ENCODE measurements at regions not wholly inside any gene's neighbourhood (a gene's known extent, or its start where the extent isn't known, plus 50 kb on each side); places are given as distances from the start of the nearest gene placed in this dataset.
A peak's percentile ranks its signal among the peaks of the same experiment; 100 is the strongest.

GRCh38 chr14:83646228-83646627, 1883.7 kb upstream of the FLRT2 start:
- no peak for DNase-seq (ENCODE audit: low read depth)
- TF ChIP-seq CTCF (conservative IDR thresholded peaks at IDR 0.05; ENCODE audit: low read length) = no peak
- H3K4me3 ChIP-seq (ENCODE audit: low read length) = no peak overlapping the region

DNA sequence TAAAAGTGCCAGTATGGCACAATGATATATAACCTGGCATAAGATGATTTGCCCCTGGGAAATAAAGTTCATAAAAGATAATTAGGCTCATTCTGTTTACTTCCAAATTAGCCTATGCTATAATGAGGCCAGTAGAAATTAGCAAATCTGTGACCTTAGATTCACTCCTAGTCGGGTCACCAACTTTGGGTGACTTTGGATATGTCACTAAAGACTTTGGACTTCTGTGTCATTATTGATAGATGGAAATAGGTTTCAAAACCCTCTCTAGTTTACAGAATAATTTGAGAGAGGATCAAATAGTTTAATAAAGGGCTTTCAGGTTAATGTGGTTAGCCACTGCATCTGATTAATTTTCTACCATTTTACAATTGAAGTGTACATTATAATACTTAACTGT, 1869.3 kb upstream of the FLRT2 start:
- no peak for TF ChIP-seq CTCF (conservative IDR thresholded peaks at IDR 0.05; ENCODE audit: low read length)
- H3K4me3 ChIP-seq (ENCODE audit: low read length) = no peak overlapping the region
- DNase-seq (ENCODE audit: low read depth) = no peak

DNA sequence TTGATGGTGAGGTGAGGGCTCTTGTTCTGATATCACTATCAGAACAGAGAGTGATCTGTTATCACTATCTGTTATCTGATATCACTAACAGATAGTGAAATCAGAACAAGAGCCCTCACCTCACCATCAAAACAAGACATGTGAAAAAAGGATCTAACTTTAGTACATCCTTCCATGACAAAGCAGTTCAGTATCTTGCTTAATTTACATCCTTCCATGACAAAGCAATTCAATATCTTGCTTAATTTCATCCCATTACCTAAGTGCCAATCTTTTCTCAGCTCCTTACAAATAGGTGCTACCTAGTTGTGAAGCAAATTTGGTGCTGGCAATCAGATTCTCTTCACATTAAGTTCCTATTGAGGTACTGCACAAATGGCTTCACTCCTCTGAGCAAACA, 1865.6 kb upstream of the FLRT2 start:
- TF ChIP-seq CTCF (conservative IDR thresholded peaks at IDR 0.05; ENCODE audit: low read length) = no peak
- no peak overlapping the region for H3K4me3 ChIP-seq (ENCODE audit: low read length)
- DNase-seq (ENCODE audit: low read depth) = no peak

- no peak for DNase-seq (ENCODE audit: low read depth)
- no peak overlapping the region for H3K4me3 ChIP-seq (ENCODE audit: low read length)
- no peak for TF ChIP-seq CTCF (conservative IDR thresholded peaks at IDR 0.05; ENCODE audit: low read length)
These were observed 1840.7 kb upstream of the FLRT2 start for GRCh38 chr14:83689265-83689664.

DNA sequence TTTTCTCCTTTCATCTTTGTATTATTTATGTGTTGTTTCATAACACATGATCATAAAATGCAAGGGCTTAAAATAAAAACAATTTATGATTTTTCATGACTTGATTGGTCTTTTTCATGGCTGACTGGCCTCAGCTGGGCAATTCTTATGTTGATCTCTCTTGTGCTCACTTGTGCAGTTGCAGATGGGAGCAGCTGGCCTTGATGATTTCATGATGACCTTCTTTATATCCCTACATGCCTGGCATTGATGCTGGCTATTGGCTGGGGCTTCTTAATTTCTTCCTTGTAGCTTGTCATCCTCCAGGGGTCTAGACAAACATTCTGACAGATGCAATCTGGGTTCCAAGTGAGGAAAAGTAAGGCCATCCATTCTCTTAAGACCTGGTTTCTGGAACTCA, 1832.8 kb upstream of the FLRT2 start:
- no peak for DNase-seq (ENCODE audit: low read depth)
- no peak overlapping the region for H3K4me3 ChIP-seq (ENCODE audit: low read length)
- no peak for TF ChIP-seq CTCF (conservative IDR thresholded peaks at IDR 0.05; ENCODE audit: low read length)

DNA sequence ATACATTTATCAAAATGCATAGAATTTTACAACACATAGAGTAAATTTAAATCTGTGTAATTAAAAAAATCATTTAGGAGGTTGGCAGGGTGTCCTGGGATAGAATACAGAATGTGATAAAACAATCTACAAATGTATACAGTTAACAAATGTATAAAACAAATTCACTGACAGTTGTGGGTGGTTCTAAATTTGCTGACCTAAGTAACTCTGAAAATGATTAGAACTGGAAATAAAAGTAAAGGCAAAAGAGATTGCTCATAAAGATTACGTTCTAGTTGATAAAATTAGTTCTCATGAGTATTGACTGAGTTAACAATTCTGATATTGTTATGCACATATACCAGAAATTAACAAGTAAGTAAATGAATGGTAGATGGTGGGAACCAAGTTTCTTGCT, 1827.3 kb upstream of the FLRT2 start:
- H3K4me3 ChIP-seq (ENCODE audit: low read length) = no peak overlapping the region
- TF ChIP-seq CTCF (conservative IDR thresholded peaks at IDR 0.05; ENCODE audit: low read length) = no peak
- no peak for DNase-seq (ENCODE audit: low read depth)

- TF ChIP-seq CTCF (conservative IDR thresholded peaks at IDR 0.05; ENCODE audit: low read length) = no peak
- peak; percentile 0 for DNase-seq (ENCODE audit: low read depth)
- H3K4me3 ChIP-seq (ENCODE audit: low read length) = no peak overlapping the region
These were observed 1823.6 kb upstream of the FLRT2 start for GRCh38 chr14:83706231-83706954.
